Cardiac muscle cell (in vitro differentiated cells and primary cell): ENCODE measurements at regions not wholly inside any gene's neighbourhood (a gene's known extent, or its start where the extent isn't known, plus 50 kb on each side); places are given as distances from the start of the nearest gene placed in this dataset.
"Not testable (repeated sequence)": the region's sequence is repeated elsewhere in the genome, so short reads cannot be mapped to it uniquely, and the experiment has no call there.

Experiments used
- DNase-seq, 2 donors: peaks; one replicate each; pipeline versions ENCODE4 v3.0.0 to v3.0.0-alpha.2; 2010 to 2017; ENCODE audit warnings: low read depth in 1 of 2, low spot score in 1 of 2
- H3K27ac ChIP-seq: fragments of 200-600 bp; sonication (generic); 2 replicates; pipeline ENCODE4 v1.5.1; 2016
- H3K27me3 ChIP-seq: fragments of 200-600 bp; sonication (generic); 2 replicates; pipeline ENCODE4 v1.6.0; 2016; ENCODE audit warnings: control low read depth
- H3K36me3 ChIP-seq: fragments of 200-600 bp; sonication (generic); 2 replicates; pipeline ENCODE4 v1.5.1; 2016; ENCODE audit warnings: control low read depth
- H3K4me1 ChIP-seq: fragments of 200-600 bp; sonication (generic); 2 replicates; pipeline ENCODE4 v1.8.1; 2017; ENCODE audit warnings: low read depth, mild to moderate bottlenecking, mixed run types
- H3K4me3 ChIP-seq: fragments of 200-600 bp; sonication (generic); 2 replicates; pipeline ENCODE4 v1.5.1; 2016; ENCODE audit warnings: mild to moderate bottlenecking
- H3K9me3 ChIP-seq: fragments of 200-600 bp; sonication (generic); 2 replicates; pipeline ENCODE4 v1.5.1; 2017; ENCODE audit warnings: low read depth, mild to moderate bottlenecking, control low read depth
- TF ChIP-seq, protein P1 (sequence below): IDR thresholded peaks from 2 replicates; pipeline ENCODE4 v1.5.1; 2012; ENCODE audit warnings: low read depth, mild to moderate bottlenecking, low read length

DNA sequence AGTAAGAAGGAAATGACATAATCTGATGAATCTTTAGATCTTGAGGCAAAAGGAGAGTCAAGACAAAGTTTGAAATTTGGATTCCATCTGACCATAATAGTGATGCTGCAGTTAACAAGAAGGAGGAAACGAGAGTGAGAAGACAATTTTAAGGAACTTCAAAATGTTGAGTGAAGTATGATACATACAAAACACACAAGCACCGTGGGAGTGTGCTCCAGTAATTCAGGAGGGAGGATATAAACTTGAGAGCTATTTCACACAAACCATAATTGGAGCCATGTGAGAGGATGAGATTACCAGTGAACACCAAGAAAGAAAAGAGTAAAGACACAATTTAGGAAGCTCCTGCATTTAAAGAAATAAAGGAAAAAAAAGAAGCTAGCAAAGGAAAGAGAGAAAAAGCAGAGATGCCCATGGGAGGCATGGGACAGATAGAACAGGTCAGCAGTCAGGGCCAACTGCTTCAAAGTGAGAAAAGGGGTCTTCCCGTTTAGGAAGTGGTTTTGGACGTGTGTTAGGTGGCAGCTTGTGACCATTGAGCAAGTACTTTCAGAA lies 150.7 kb upstream of the SLC7A11 start:
- no peaks in the 10 kb centered on the region for H3K9me3 ChIP-seq
- no peak for DNase-seq
- H3K27me3 ChIP-seq: no peaks in the 10 kb centered on the region
- H3K27ac ChIP-seq: no peak overlapping the region
- H3K4me3 ChIP-seq: no peak overlapping the region
- no peaks in the 10 kb centered on the region for H3K36me3 ChIP-seq
- H3K4me1 ChIP-seq: peaks cover 11% of the 10 kb centered on the region
- TF ChIP-seq, protein P1, sequence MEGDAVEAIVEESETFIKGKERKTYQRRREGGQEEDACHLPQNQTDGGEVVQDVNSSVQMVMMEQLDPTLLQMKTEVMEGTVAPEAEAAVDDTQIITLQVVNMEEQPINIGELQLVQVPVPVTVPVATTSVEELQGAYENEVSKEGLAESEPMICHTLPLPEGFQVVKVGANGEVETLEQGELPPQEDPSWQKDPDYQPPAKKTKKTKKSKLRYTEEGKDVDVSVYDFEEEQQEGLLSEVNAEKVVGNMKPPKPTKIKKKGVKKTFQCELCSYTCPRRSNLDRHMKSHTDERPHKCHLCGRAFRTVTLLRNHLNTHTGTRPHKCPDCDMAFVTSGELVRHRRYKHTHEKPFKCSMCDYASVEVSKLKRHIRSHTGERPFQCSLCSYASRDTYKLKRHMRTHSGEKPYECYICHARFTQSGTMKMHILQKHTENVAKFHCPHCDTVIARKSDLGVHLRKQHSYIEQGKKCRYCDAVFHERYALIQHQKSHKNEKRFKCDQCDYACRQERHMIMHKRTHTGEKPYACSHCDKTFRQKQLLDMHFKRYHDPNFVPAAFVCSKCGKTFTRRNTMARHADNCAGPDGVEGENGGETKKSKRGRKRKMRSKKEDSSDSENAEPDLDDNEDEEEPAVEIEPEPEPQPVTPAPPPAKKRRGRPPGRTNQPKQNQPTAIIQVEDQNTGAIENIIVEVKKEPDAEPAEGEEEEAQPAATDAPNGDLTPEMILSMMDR: no peak

DNA sequence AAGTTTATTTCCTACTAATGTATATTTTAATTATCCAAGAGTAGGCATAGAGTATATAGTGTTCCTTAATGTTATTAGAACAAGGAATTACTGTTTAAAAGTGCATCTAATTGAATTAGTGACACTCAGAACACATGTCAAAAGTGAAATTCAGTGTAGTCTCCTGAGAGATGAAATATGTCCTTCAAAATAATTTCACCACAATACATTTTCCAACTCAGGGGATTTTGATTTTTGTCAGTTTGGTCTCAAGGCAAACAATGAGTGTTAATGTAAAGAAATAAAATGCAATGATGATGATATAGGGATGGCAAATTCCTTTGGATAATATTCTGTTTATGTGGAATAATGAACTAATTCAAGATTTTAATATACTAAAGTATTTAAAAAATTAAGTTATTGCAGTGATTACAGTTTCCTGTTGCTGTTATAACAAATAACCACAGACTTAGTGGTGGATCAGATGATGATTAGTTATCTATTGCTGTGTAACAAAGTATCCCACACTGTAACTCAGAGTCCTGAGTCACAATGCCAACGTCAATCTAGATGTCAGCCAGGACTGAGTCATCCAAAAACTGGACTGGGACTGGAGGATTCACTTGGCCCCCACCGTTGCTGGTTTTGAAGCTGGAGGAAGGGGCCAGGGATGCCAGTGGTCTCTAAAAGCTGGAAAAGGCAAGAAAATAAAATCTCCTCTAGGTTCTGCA lies 148.0 kb upstream of the SLC7A11 start:
- no peaks in the 10 kb centered on the region for H3K9me3 ChIP-seq
- H3K4me3 ChIP-seq: no peak overlapping the region
- H3K27ac ChIP-seq: no peak overlapping the region
- peaks cover 11% of the 10 kb centered on the region for H3K4me1 ChIP-seq
- H3K36me3 ChIP-seq: no peaks in the 10 kb centered on the region
- TF ChIP-seq, protein P1: no peak
- DNase-seq: peak in 1 of 2 donors; percentile 23
- H3K27me3 ChIP-seq: no peaks in the 10 kb centered on the region

DNA sequence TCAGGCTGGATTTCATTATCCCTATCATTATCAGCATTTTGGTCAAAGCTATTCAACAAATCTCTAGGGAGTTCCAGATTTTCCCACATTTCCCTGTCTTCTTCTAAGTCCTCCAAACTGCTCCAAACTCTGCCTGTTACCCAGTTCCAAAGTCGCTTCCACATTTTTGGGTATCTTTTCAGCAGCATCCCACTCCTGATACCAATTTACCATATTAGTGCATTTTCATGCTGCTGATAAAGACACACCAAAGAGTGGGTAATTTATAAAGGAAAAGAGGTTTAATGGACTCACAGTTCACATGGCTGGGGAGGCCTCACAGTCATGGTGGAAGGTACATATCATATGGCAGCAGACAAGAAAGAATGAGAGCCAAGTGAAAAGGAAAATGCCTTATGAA lies 132.8 kb upstream of the SLC7A11 start:
- Histone ChIP-seq H3K4me3 (no peak overlapping the region), H3K27me3 (no peaks in the 10 kb centered on the region), H3K4me1 (no peaks in the 10 kb centered on the region), H3K9me3 (no peaks in the 10 kb centered on the region), H3K27ac (no peak overlapping the region), H3K36me3 (no peaks in the 10 kb centered on the region)
- TF ChIP-seq, protein P1: no peak
- DNase-seq: no peak

DNA sequence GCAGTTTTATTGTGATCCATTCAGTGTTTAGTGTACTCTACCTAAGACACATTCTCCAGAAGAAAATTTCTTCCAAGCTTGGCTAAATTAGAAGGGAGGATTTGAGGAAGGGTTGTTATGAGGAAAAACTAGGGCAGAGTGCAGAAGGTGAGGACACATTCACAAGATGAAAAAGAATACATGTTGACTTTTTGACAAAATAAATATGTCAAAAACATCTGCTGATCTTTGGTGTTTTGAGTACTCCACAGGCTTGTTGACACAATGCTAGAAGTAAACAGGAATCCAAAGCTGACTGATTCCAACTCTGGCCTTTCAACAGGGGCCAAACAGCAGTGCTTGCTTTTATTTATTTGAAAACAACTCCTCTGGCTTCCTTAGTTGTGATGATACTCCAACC lies 125.8 kb upstream of the SLC7A11 start:
- Histone ChIP-seq H3K4me1 (no peaks in the 10 kb centered on the region), H3K27ac (no peak overlapping the region), H3K36me3 (no peaks in the 10 kb centered on the region), H3K9me3 (no peaks in the 10 kb centered on the region), H3K27me3 (no peaks in the 10 kb centered on the region), H3K4me3 (no peak overlapping the region)
- TF ChIP-seq, protein P1: no peak
- no peak for DNase-seq

DNA sequence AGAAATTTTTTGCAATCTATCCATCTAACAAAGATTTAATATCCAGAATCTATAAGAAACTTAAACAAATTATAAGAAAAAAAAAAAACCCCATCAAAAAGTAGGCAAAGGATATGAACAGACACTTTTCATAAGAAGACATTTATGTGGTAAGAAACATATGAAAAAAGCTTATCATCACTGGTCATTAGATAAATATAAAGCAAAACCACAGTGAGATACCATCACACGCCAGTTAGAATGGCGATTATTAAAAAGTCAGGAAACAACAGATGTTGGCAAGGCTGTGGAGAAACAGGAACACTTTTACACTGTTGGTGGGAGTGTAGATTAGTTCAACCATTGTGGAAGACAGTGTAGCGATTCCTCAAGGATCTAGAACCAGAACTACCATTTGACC lies 110.3 kb upstream of the SLC7A11 start:
- H3K4me3 ChIP-seq, DNase-seq, H3K27me3 ChIP-seq, H3K36me3 ChIP-seq, H3K27ac ChIP-seq, H3K4me1 ChIP-seq, H3K9me3 ChIP-seq: not testable (repeated sequence)

DNA sequence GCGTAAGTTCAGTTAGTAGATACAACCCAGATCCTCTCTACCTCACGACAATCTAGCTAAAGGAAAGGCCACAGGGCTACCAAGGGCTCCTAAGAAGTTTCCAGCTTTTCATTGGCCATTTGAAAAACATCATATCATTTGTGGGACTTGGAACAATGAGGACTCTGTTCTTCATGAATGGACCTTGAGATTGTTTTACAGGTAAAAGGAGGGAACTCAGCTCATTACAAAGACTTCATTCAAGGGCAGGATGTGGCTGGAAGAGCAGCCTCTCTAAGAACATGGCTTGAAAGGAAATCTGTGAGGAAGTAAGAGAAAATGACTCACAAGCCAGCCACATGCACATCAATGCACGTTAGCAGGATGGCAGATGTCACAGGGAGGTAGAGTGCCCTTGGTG lies 105.9 kb upstream of the SLC7A11 start:
- no peaks in the 10 kb centered on the region for H3K9me3 ChIP-seq
- no peak overlapping the region for H3K4me3 ChIP-seq
- H3K27me3 ChIP-seq: no peaks in the 10 kb centered on the region
- TF ChIP-seq, protein P1: no peak
- H3K36me3 ChIP-seq: no peaks in the 10 kb centered on the region
- H3K4me1 ChIP-seq: peaks cover 4% of the 10 kb centered on the region
- DNase-seq: no peak
- no peak overlapping the region for H3K27ac ChIP-seq
